H9 (cell line): ENCODE measurements at regions not wholly inside any gene's neighbourhood (a gene's known extent, or its start where the extent isn't known, plus 50 kb on each side); places are given as distances from the start of the nearest gene placed in this dataset.

Source experiments
- DNase-seq: peaks from one replicate; pipeline ENCODE4 v3.0.0-alpha.2; 2017
- H2AFZ ChIP-seq: one replicate; pipeline ENCODE4 v1.6.1; 2013; ENCODE audit warnings: mild to moderate bottlenecking, low read length, control low read depth, moderate library complexity
- H2AK5ac ChIP-seq: 2 replicates; pipeline ENCODE4 v1.6.1; 2013; ENCODE audit warnings: low read length, control low read depth, mixed read lengths; ENCODE audit not compliant: insufficient read length
- H2BK120ac ChIP-seq: one replicate; pipeline ENCODE4 v1.6.1; 2013; ENCODE audit warnings: low read depth, mild to moderate bottlenecking, low read length, control low read depth, inconsistent platforms; ENCODE audit not compliant: poor library complexity, severe bottlenecking
- H2BK12ac ChIP-seq: 2 replicates; pipeline ENCODE4 v1.6.1; 2013; ENCODE audit warnings: low read length, control low read depth, mixed read lengths, low read depth; ENCODE audit not compliant: insufficient read length
- H2BK15ac ChIP-seq: 2 replicates; pipeline ENCODE4 v1.6.1; 2013; ENCODE audit warnings: low read depth, low read length, control low read depth
- H2BK20ac ChIP-seq: one replicate; pipeline ENCODE4 v1.6.1; 2013; ENCODE audit warnings: low read depth, mild to moderate bottlenecking, low read length, control low read depth, inconsistent platforms; ENCODE audit not compliant: poor library complexity, severe bottlenecking
- H2BK5ac ChIP-seq: 2 replicates; pipeline ENCODE4 v1.6.1; 2013; ENCODE audit warnings: low read length, control low read depth, mixed read lengths; ENCODE audit not compliant: insufficient read length
- H3K14ac ChIP-seq: 2 replicates; pipeline ENCODE4 v1.6.1; 2013; ENCODE audit warnings: low read length, control low read depth; ENCODE audit not compliant: insufficient read depth
- H3K18ac ChIP-seq: 2 replicates; pipeline ENCODE4 v1.6.1; 2013; ENCODE audit warnings: low read depth, mild to moderate bottlenecking, mixed read lengths, low read length, control low read depth; ENCODE audit not compliant: insufficient read length
- H3K23ac ChIP-seq: 2 replicates; pipeline ENCODE4 v1.6.1; 2013; ENCODE audit warnings: low read length, control low read depth, mixed read lengths, low read depth; ENCODE audit not compliant: insufficient read length
- H3K23me2 ChIP-seq: 2 replicates; pipeline ENCODE4 v1.6.1; 2013; ENCODE audit warnings: low read depth, mild to moderate bottlenecking, mixed read lengths, low read length, control low read depth; ENCODE audit not compliant: insufficient read length, poor library complexity, severe bottlenecking
- H3K27ac ChIP-seq: 2 replicates; pipeline ENCODE4 v1.5.1; 2013; ENCODE audit warnings: low read length, control low read depth, mixed read lengths, low read depth; ENCODE audit not compliant: insufficient read length
- H3K27me3 ChIP-seq: 2 replicates; pipeline ENCODE4 v1.6.1; 2013; ENCODE audit warnings: low read length, control low read depth, inconsistent platforms; ENCODE audit not compliant: insufficient read depth
- H3K4ac ChIP-seq: 2 replicates; pipeline ENCODE4 v1.6.1; 2013; ENCODE audit warnings: low read depth, mild to moderate bottlenecking, control low read depth, inconsistent platforms, low read length, moderate library complexity
- H3K4me1 ChIP-seq: 2 replicates; pipeline ENCODE4 v1.6.1; 2013; ENCODE audit warnings: low read length, control low read depth, inconsistent platforms; ENCODE audit not compliant: insufficient read depth
- H3K4me2 ChIP-seq: 2 replicates; pipeline ENCODE4 v1.6.1; 2013; ENCODE audit warnings: low read length, control low read depth, mixed read lengths; ENCODE audit not compliant: insufficient read length, insufficient read depth
- H3K56ac ChIP-seq: 2 replicates; pipeline ENCODE4 v1.6.1; 2013; ENCODE audit warnings: low read depth, mild to moderate bottlenecking, mixed read lengths, low read length, control low read depth; ENCODE audit not compliant: insufficient read length
- H3K79me1 ChIP-seq: 2 replicates; pipeline ENCODE4 v1.6.1; 2013; ENCODE audit warnings: low read depth, mild to moderate bottlenecking, moderate library complexity, low read length, control low read depth, inconsistent platforms; ENCODE audit not compliant: insufficient read depth, poor library complexity, severe bottlenecking
- H3K79me2 ChIP-seq: 2 replicates; pipeline ENCODE4 v1.6.1; 2013; ENCODE audit warnings: low read length, control low read depth, inconsistent platforms; ENCODE audit not compliant: insufficient read depth
- H3K9ac ChIP-seq: 2 replicates; pipeline ENCODE4 v1.6.1; 2013; ENCODE audit warnings: low read length, control low read depth, mixed read lengths; ENCODE audit not compliant: insufficient read length; ENCODE audit errors: extremely low read depth
- H3K9me3 ChIP-seq: one replicate; pipeline ENCODE4 v1.6.1; 2013; ENCODE audit warnings: low read depth, low read length, inconsistent platforms; ENCODE audit not compliant: control insufficient read depth
- H3T11ph ChIP-seq: one replicate; pipeline ENCODE4 v1.6.1; 2013; ENCODE audit warnings: mild to moderate bottlenecking, low read length, control low read depth, inconsistent platforms
- H4K20me1 ChIP-seq: one replicate; pipeline ENCODE4 v1.6.1; 2013; ENCODE audit not compliant: control insufficient read depth, insufficient read length, insufficient read depth
- H4K5ac ChIP-seq: 2 replicates; pipeline ENCODE4 v1.6.1; 2013; ENCODE audit warnings: low read depth, mild to moderate bottlenecking, mixed read lengths, low read length, control low read depth; ENCODE audit not compliant: insufficient read length
- H4K8ac ChIP-seq: replicated peaks from 2 replicates; pipeline ENCODE4 v1.6.1; 2013; ENCODE audit warnings: low read length, control low read depth, mixed read lengths, low read depth; ENCODE audit not compliant: insufficient read length
- H4K91ac ChIP-seq: 2 replicates; pipeline ENCODE4 v1.6.1; 2013; ENCODE audit warnings: low read depth, mild to moderate bottlenecking, moderate library complexity, mixed read lengths, low read length, control low read depth; ENCODE audit not compliant: insufficient read length
- H3K27ac Mint-ChIP-seq, 3 experiments: 2 replicates in 2 of 3; 3 replicates in 1 of 3; pipeline ENCODE4 v1.8.0; 2020 to 2021; ENCODE audit warnings: mixed read lengths in 3 of 3, mild to moderate bottlenecking in 1 of 3, moderate library complexity in 1 of 3
- H3K27me3 Mint-ChIP-seq: 2 replicates; pipeline ENCODE4 v1.8.0; 2021; ENCODE audit warnings: low read depth, mild to moderate bottlenecking, moderate library complexity, mixed read lengths
- H3K36me3 Mint-ChIP-seq, 3 experiments: 2 replicates in 2 of 3; 3 replicates in 1 of 3; pipeline ENCODE4 v1.8.0; 2020 to 2021; ENCODE audit warnings: low read depth in 3 of 3, mixed read lengths in 3 of 3; ENCODE audit not compliant: insufficient read depth in 1 of 3
- H3K4me1 Mint-ChIP-seq, 2 experiments: 2 replicates each; pipeline ENCODE4 v1.8.0; 2020; ENCODE audit warnings: mixed read lengths in 2 of 2
- H3K4me3 Mint-ChIP-seq, 2 experiments: 2 replicates in 1 of 2; 3 replicates in 1 of 2; pipeline ENCODE4 v1.8.0; 2020 to 2021; ENCODE audit warnings: mild to moderate bottlenecking in 2 of 2, mixed read lengths in 2 of 2, moderate library complexity in 1 of 2
- H3K9me3 Mint-ChIP-seq, 2 experiments: 2 replicates in 1 of 2; 3 replicates in 1 of 2; pipeline ENCODE4 v1.8.0; 2020; ENCODE audit warnings: mild to moderate bottlenecking in 2 of 2, mixed read lengths in 2 of 2, moderate library complexity in 1 of 2
- WGBS: extraction: QIAGEN DNeasy Blood & Tissue Kit; methylation state at CpG from one replicate; pipeline ENCODE4 v1.1.7; 2013; ENCODE audit warnings: missing lambda C conversion rate, low lambda C conversion rate, mixed read lengths; ENCODE audit not compliant: insufficient read length; ENCODE audit errors: extremely low coverage; 5-methylcytosine and 5-hydroxymethylcytosine counted together
- TF ChIP-seq, protein P1 (sequence below): fragments of 200-600 bp; sonication (generic); conservative IDR thresholded peaks from 3 replicates; pipeline ENCODE4 v1.8.0; 2021; ENCODE audit warnings: antibody characterized with exemption, mild to moderate bottlenecking

DNA sequence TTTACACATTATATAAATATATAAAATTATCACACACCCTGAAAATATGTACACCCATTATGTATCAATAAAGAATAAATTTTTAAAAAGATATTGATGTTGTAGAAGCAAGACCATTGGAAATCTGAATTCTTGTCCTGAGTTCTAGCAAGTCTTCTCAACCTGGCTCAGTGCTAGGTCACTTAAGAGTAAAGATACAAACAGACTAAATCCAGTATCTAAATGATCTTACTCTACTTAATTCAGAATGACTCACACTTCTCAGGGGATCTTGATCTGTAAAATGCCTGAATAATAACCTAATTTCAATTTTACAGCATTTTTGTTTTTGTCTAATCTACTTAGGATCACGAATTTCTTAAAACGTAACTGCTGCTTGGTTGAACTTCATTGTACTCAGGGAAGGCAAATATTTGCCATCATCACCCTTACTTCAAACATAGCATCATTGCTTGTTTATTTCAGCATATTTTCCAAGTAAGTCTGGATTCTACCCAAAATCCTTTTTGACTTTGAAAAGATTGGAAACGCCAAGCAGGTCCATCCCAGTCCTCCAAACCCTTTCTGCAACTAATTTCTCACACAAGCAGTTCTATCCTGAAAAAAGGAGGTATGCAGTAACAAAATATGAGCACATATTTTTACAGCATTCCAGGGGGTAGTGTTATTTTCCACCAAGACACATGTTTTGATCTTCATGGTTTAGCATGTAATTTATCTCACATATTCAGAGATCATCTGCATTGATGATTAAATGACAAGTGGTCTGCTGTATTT lies 582.6 kb downstream of the PSAT1 start:
- Mint-ChIP-seq H3K27me3 (no peaks in the 10 kb centered on the region), H3K9me3 (no peaks in the 10 kb centered on the region; a peak in 1 of 5 replicates), H3K4me3 (no peak overlapping the region), H3K4me1 (no peaks in the 10 kb centered on the region), H3K36me3 (no peaks in the 10 kb centered on the region), H3K27ac (no peak overlapping the region)
- Histone ChIP-seq H3K79me1 (no peaks in the 10 kb centered on the region), H3K4me1 (no peaks in the 10 kb centered on the region; the same call in 1 of the 2 replicates), H3K4ac (no peak overlapping the region), H2BK12ac (no peak overlapping the region), H3K9ac (no peak overlapping the region), H3T11ph (no peak overlapping the region), H3K27me3 (no peaks in the 10 kb centered on the region), H3K4me2 (no peak overlapping the region), H2BK120ac (no peak overlapping the region), H3K9me3 (no peaks in the 10 kb centered on the region), H4K91ac (no peak overlapping the region), H3K23ac (no peak overlapping the region), H2BK5ac (no peak overlapping the region), H3K56ac (no peak overlapping the region), H2BK20ac (no peak overlapping the region), H2AFZ (no peak overlapping the region), H2AK5ac (no peak overlapping the region), H3K27ac (no peak overlapping the region), H4K20me1 (no peaks in the 10 kb centered on the region), H2BK15ac (no peak overlapping the region), H4K5ac (no peak overlapping the region), H3K79me2 (no peaks in the 10 kb centered on the region), H3K14ac (no peak overlapping the region), H4K8ac (no peak overlapping the region), H3K18ac (no peak overlapping the region), H3K23me2 (no peaks in the 10 kb centered on the region)
- TF ChIP-seq, protein P1, sequence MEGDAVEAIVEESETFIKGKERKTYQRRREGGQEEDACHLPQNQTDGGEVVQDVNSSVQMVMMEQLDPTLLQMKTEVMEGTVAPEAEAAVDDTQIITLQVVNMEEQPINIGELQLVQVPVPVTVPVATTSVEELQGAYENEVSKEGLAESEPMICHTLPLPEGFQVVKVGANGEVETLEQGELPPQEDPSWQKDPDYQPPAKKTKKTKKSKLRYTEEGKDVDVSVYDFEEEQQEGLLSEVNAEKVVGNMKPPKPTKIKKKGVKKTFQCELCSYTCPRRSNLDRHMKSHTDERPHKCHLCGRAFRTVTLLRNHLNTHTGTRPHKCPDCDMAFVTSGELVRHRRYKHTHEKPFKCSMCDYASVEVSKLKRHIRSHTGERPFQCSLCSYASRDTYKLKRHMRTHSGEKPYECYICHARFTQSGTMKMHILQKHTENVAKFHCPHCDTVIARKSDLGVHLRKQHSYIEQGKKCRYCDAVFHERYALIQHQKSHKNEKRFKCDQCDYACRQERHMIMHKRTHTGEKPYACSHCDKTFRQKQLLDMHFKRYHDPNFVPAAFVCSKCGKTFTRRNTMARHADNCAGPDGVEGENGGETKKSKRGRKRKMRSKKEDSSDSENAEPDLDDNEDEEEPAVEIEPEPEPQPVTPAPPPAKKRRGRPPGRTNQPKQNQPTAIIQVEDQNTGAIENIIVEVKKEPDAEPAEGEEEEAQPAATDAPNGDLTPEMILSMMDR, result no peak
- no CpG with 5 or more reads among the region's 3 CpGs for WGBS
- no peak for DNase-seq
